ENCODE measurements at regions not wholly inside any gene's neighbourhood (a gene's known extent, or its start where the extent isn't known, plus 50 kb on each side); places are given as distances from the start of the nearest gene placed in this dataset.
A peak's percentile ranks its signal among the peaks of the same experiment; 100 is the strongest.

GRCh38 chr6:97399208-97399607 is 116.2 kb upstream of the MMS22L start:
- no peak overlapping the region for H3K4me3 ChIP-seq (replicated peaks; ENCODE audit: low read depth, low read length)
- no peak for DNase-seq (ENCODE audit: low read depth)
- no peak for TF ChIP-seq CTCF (IDR thresholded peaks at IDR 0.05; ENCODE audit: low read length, missing control alignments)

GRCh38 chr6:97401533-97401932 is 118.5 kb upstream of the MMS22L start:
- H3K4me3 ChIP-seq (replicated peaks; ENCODE audit: low read depth, low read length): no peak overlapping the region
- peak; percentile 86 for DNase-seq (ENCODE audit: low read depth)
- no peak for TF ChIP-seq CTCF (IDR thresholded peaks at IDR 0.05; ENCODE audit: low read length, missing control alignments)

- TF ChIP-seq CTCF (IDR thresholded peaks at IDR 0.05; ENCODE audit: low read length, missing control alignments): no peak
- DNase-seq (ENCODE audit: low read depth): no peak
- H3K4me3 ChIP-seq (replicated peaks; ENCODE audit: low read depth, low read length): no peak overlapping the region
Observed at GRCh38 chr6:97405818-97406409, 122.9 kb upstream of the MMS22L start.

- TF ChIP-seq CTCF (IDR thresholded peaks at IDR 0.05; ENCODE audit: low read length, missing control alignments): no peak
- no peak for DNase-seq (ENCODE audit: low read depth)
- H3K4me3 ChIP-seq (replicated peaks; ENCODE audit: low read depth, low read length): no peak overlapping the region
Observed at GRCh38 chr6:97406633-97407032, 123.6 kb upstream of the MMS22L start.

- no peak for TF ChIP-seq CTCF (IDR thresholded peaks at IDR 0.05; ENCODE audit: low read length, missing control alignments)
- no peak overlapping the region for H3K4me3 ChIP-seq (replicated peaks; ENCODE audit: low read depth, low read length)
- DNase-seq (ENCODE audit: low read depth): no peak
Observed at GRCh38 chr6:97411610-97412009, 128.6 kb upstream of the MMS22L start.

- no peak for DNase-seq (ENCODE audit: low read depth)
- no peak for TF ChIP-seq CTCF (IDR thresholded peaks at IDR 0.05; ENCODE audit: low read length, missing control alignments)
- no peak overlapping the region for H3K4me3 ChIP-seq (replicated peaks; ENCODE audit: low read depth, low read length)
Observed at GRCh38 chr6:97412511-97412910, 129.5 kb upstream of the MMS22L start.

- TF ChIP-seq CTCF (IDR thresholded peaks at IDR 0.05; ENCODE audit: low read length, missing control alignments): no peak
- no peak overlapping the region for H3K4me3 ChIP-seq (replicated peaks; ENCODE audit: low read depth, low read length)
- no peak for DNase-seq (ENCODE audit: low read depth)
Observed at GRCh38 chr6:97422171-97422570, 139.2 kb upstream of the MMS22L start.
